Upper lobe of right lung (tissue), 1 donor: ENCODE measurements at regions not wholly inside any gene's neighbourhood (a gene's known extent, or its start where the extent isn't known, plus 50 kb on each side); places are given as distances from the start of the nearest gene placed in this dataset.

ENCODE experiments used
- ATAC-seq: fragments of 200-7000 bp; cut with Tn5 transposase; one replicate; pipeline ENCODE4 v1.9.1; 2020; ENCODE audit warnings: mild to moderate bottlenecking, moderate library complexity
- DNase-seq: peaks from one replicate; pipeline ENCODE4 v3.0.0-alpha.2; 2020
- H3K27ac ChIP-seq: fragments of 200-600 bp; one replicate; pipeline ENCODE4 v1.8.0; 2022
- H3K27me3 ChIP-seq: fragments of 200-600 bp; one replicate; pipeline ENCODE4 v1.8.0; 2022; ENCODE audit warnings: mild to moderate bottlenecking
- H3K36me3 ChIP-seq: fragments of 200-600 bp; one replicate; pipeline ENCODE4 v1.8.0; 2022
- H3K4me1 ChIP-seq: fragments of 200-600 bp; one replicate; pipeline ENCODE4 v1.8.0; 2022
- H3K4me3 ChIP-seq: fragments of 200-600 bp; one replicate; pipeline ENCODE4 v1.8.0; 2022; ENCODE audit warnings: mild to moderate bottlenecking
- H3K9me3 ChIP-seq: fragments of 200-600 bp; one replicate; pipeline ENCODE4 v1.8.0; 2022
- CTCF ChIP-seq: fragments of 200-600 bp; IDR thresholded peaks from one replicate; pipeline ENCODE4 v1.8.0; 2022; ENCODE audit warnings: antibody characterized with exemption
- intact Hi-C: fragments of 100-400 bp; cut with DNase I; formaldehyde crosslinking; loops from one replicate; pipeline ENCODE4 v1.11.0; 2022
- donor health status: DM: no; HTN: yes; CAD: no; lungs with severe emphysema.

- H3K27ac ChIP-seq: no peak overlapping the region
- intact Hi-C loops: no loop called here
- TF ChIP-seq CTCF: no peak
Measured at GRCh38 chr11:22006901-22007300, 186.0 kb upstream of the ANO5 start.

GRCh38 chr11:22031791-22032190 lies 161.1 kb upstream of the ANO5 start:
- Histone ChIP-seq H3K9me3 (no peaks in the 10 kb centered on the region), H3K4me1 (no peaks in the 10 kb centered on the region), H3K4me3 (no peak overlapping the region), H3K27me3 (no peaks in the 10 kb centered on the region), H3K27ac (no peak overlapping the region), H3K36me3 (no peaks in the 10 kb centered on the region)
- DNase-seq (no peak), ATAC-seq (no peak)
- no peak for TF ChIP-seq CTCF
- intact Hi-C loops: no loop called here

More at GRCh38 chr11:22006901-22007300, 186.0 kb upstream of the ANO5 start:
- Histone ChIP-seq H3K9me3 (no peaks in the 10 kb centered on the region), H3K27me3 (no peaks in the 10 kb centered on the region), H3K4me3 (no peak overlapping the region), H3K4me1 (no peaks in the 10 kb centered on the region), H3K36me3 (no peaks in the 10 kb centered on the region)
- ATAC-seq (no peak), DNase-seq (no peak)

GRCh38 chr11:22037505-22037904 lies 155.4 kb upstream of the ANO5 start:
- intact Hi-C loops: no loop called here
- no peak overlapping the region for H3K27ac ChIP-seq
- ATAC-seq (no peak), DNase-seq (no peak)
- no peak overlapping the region for H3K4me3 ChIP-seq
- no peaks in the 10 kb centered on the region for H3K9me3 ChIP-seq
- no peaks in the 10 kb centered on the region for H3K27me3 ChIP-seq
- TF ChIP-seq CTCF: no peak
- no peaks in the 10 kb centered on the region for H3K4me1 ChIP-seq
- no peaks in the 10 kb centered on the region for H3K36me3 ChIP-seq

- Histone ChIP-seq H3K4me3 (no peak overlapping the region), H3K27me3 (no peaks in the 10 kb centered on the region), H3K4me1 (no peaks in the 10 kb centered on the region), H3K9me3 (no peaks in the 10 kb centered on the region), H3K36me3 (no peaks in the 10 kb centered on the region), H3K27ac (no peak overlapping the region)
- DNase-seq (no peak), ATAC-seq (no peak)
- intact Hi-C loops: no loop called here
- no peak for TF ChIP-seq CTCF
Measured at GRCh38 chr11:22041039-22041438, 151.8 kb upstream of the ANO5 start.

GRCh38 chr11:22042081-22042480 lies 150.8 kb upstream of the ANO5 start:
- Histone ChIP-seq H3K27ac (no peak overlapping the region), H3K36me3 (no peaks in the 10 kb centered on the region), H3K4me3 (no peak overlapping the region), H3K9me3 (no peaks in the 10 kb centered on the region), H3K4me1 (no peaks in the 10 kb centered on the region), H3K27me3 (no peaks in the 10 kb centered on the region)
- intact Hi-C loops: no loop called here
- no peak for ATAC-seq
- no peak for TF ChIP-seq CTCF
- no peak for DNase-seq

- no peak for ATAC-seq
- intact Hi-C loops: no loop called here
- no peaks in the 10 kb centered on the region for H3K9me3 ChIP-seq
Measured at GRCh38 chr11:22044126-22044525, 148.8 kb upstream of the ANO5 start.

More at GRCh38 chr11:22044126-22044525, 148.8 kb upstream of the ANO5 start:
- no peak for DNase-seq
- Histone ChIP-seq H3K36me3 (no peaks in the 10 kb centered on the region), H3K4me3 (no peak overlapping the region), H3K4me1 (no peaks in the 10 kb centered on the region), H3K27ac (no peak overlapping the region), H3K27me3 (no peaks in the 10 kb centered on the region)
- no peak for TF ChIP-seq CTCF
